ENCODE measurements at regions not wholly inside any gene's neighbourhood (a gene's known extent, or its start where the extent isn't known, plus 50 kb on each side); places are given as distances from the start of the nearest gene placed in this dataset.
"Not testable (repeated sequence)": the region's sequence is repeated elsewhere in the genome, so short reads cannot be mapped to it uniquely, and the experiment has no call there.

GRCh38 chr14:106741086-106741827 lies 1214.9 kb downstream of the TMEM121 start:
- peak; percentile 20 for DNase-seq (ENCODE audit: low spot score)

GRCh38 chr14:106745016-106745767 lies 1218.8 kb downstream of the TMEM121 start:
- not testable (repeated sequence) for DNase-seq (ENCODE audit: low spot score)

- not testable (repeated sequence) for DNase-seq (ENCODE audit: low spot score)
Measured at GRCh38 chr14:106750089-106750488, 1223.7 kb downstream of the TMEM121 start.

- DNase-seq (ENCODE audit: low spot score), result not testable (repeated sequence)
Measured at GRCh38 chr14:106753751-106754150, 1227.4 kb downstream of the TMEM121 start.

GRCh38 chr14:106757444-106757843 lies 1231.1 kb downstream of the TMEM121 start:
- DNase-seq (ENCODE audit: low spot score), result not testable (repeated sequence)

GRCh38 chr14:106761886-106762816 lies 1235.8 kb downstream of the TMEM121 start:
- DNase-seq (ENCODE audit: low spot score), result not testable (repeated sequence)

- not testable (repeated sequence) for DNase-seq (ENCODE audit: low spot score)
Measured at GRCh38 chr14:106764968-106765369, 1238.6 kb downstream of the TMEM121 start.

- DNase-seq (ENCODE audit: low spot score), result no peak
Measured at GRCh38 chr14:106766145-106766544, 1239.8 kb downstream of the TMEM121 start.

GRCh38 chr14:106766551-106767277 lies 1240.3 kb downstream of the TMEM121 start:
- DNase-seq (ENCODE audit: low spot score), result not testable (repeated sequence)

GRCh38 chr14:106768230-106768629 lies 1241.8 kb downstream of the TMEM121 start:
- not testable (repeated sequence) for DNase-seq (ENCODE audit: low spot score)

GRCh38 chr14:106768972-106769700 lies 1242.8 kb downstream of the TMEM121 start:
- DNase-seq (ENCODE audit: low spot score), result not testable (repeated sequence)

GRCh38 chr14:106770158-106770672 lies 1243.8 kb downstream of the TMEM121 start:
- DNase-seq (ENCODE audit: low spot score), result not testable (repeated sequence)

GRCh38 chr14:106774889-106775480 lies 1248.6 kb downstream of the TMEM121 start:
- peak; percentile 22 for DNase-seq (ENCODE audit: low spot score)

GRCh38 chr14:106776395-106776983 lies 1250.1 kb downstream of the TMEM121 start:
- DNase-seq (ENCODE audit: low spot score), result no peak

GRCh38 chr14:106778986-106779385 lies 1252.6 kb downstream of the TMEM121 start:
- DNase-seq (ENCODE audit: low spot score), result no peak

GRCh38 chr14:106786697-106787096 lies 1260.3 kb downstream of the TMEM121 start:
- DNase-seq (ENCODE audit: low spot score), result no peak

- DNase-seq (ENCODE audit: low spot score), result no peak
Measured at GRCh38 chr14:106787626-106788025, 1261.2 kb downstream of the TMEM121 start.

GRCh38 chr14:106788534-106788933 lies 1262.2 kb downstream of the TMEM121 start:
- DNase-seq (ENCODE audit: low spot score), result no peak

GRCh38 chr14:106789318-106789717 lies 1262.9 kb downstream of the TMEM121 start:
- DNase-seq (ENCODE audit: low spot score), result no peak
